ENCODE measurements at regions not wholly inside any gene's neighbourhood (a gene's known extent, or its start where the extent isn't known, plus 50 kb on each side); places are given as distances from the start of the nearest gene placed in this dataset.

GRCh38 chr1:177790566-177790965 is 179.3 kb downstream of the SEC16B start:
- TF ChIP-seq CTCF (IDR thresholded peaks at IDR 0.05) (no peak), POLR2A (IDR thresholded peaks at IDR 0.05) (no peak), POLR2AphosphoS5 (IDR thresholded peaks at IDR 0.05) (no peak), EP300 (IDR thresholded peaks at IDR 0.05) (no peak)
